ENCODE measurements at regions not wholly inside any gene's neighbourhood (a gene's known extent, or its start where the extent isn't known, plus 50 kb on each side); places are given as distances from the start of the nearest gene placed in this dataset.

GRCh38 chr2:155035308-155035707, 336.8 kb downstream of the KCNJ3 start:
- ChIA-PET CTCF (no interaction called here), POLR2A (no interaction called here)
- no TSS peak for BruUV-seq (replicated peaks)
- Mint-ChIP-seq H3K4me3 (ENCODE audit: unreplicated experiment) (no peak overlapping the region), H3K4me1 (ENCODE audit: low read depth, unreplicated experiment) (no peaks in the 10 kb centered on the region), H3K9me3 (ENCODE audit: unreplicated experiment) (no peaks in the 10 kb centered on the region), H3K36me3 (ENCODE audit: insufficient read depth, unreplicated experiment) (no peaks in the 10 kb centered on the region), H3K27ac (ENCODE audit: unreplicated experiment) (no peak overlapping the region), H3K27me3 (ENCODE audit: insufficient read depth, unreplicated experiment) (peaks cover 7% of the 10 kb centered on the region)
- intact Hi-C loops (cut with micrococcal nuclease; ENCODE audit: unreplicated experiment) = no loop called here
- no peak for TF ChIP-seq CTCF (IDR thresholded peaks at IDR 0.05; ENCODE audit: insufficient read depth in 1 of 2, low read depth in 1 of 2, low read length in 1 of 2, severe bottlenecking in 1 of 2, unreplicated experiment in 1 of 2)
- Histone ChIP-seq H3K4me1 (no peaks in the 10 kb centered on the region), H3K27me3 (replicated peaks; ENCODE audit: control insufficient read depth, insufficient read depth, low read length) (no peaks in the 10 kb centered on the region), H3K9me3 (no peaks in the 10 kb centered on the region), H3K36me3 (ENCODE audit: control insufficient read depth, insufficient read depth, low read length) (no peaks in the 10 kb centered on the region), H3K4me3 (ENCODE audit: low read depth, low read length) (no peak overlapping the region)
- DNase-seq = no peak

- intact Hi-C loops (cut with micrococcal nuclease; ENCODE audit: unreplicated experiment) = no loop called here
These were observed 335.2 kb downstream of the KCNJ3 start for GRCh38 chr2:155033652-155034051.

GRCh38 chr2:155030296-155030695, 331.8 kb downstream of the KCNJ3 start:
- intact Hi-C loops (cut with micrococcal nuclease; ENCODE audit: unreplicated experiment) = no loop called here
- Mint-ChIP-seq H3K9me3 (ENCODE audit: unreplicated experiment) (no peaks in the 10 kb centered on the region), H3K4me1 (ENCODE audit: low read depth, unreplicated experiment) (no peaks in the 10 kb centered on the region), H3K27ac (ENCODE audit: unreplicated experiment) (no peak overlapping the region), H3K27me3 (ENCODE audit: insufficient read depth, unreplicated experiment) (peaks cover 3% of the 10 kb centered on the region), H3K36me3 (ENCODE audit: insufficient read depth, unreplicated experiment) (no peaks in the 10 kb centered on the region), H3K4me3 (ENCODE audit: unreplicated experiment) (no peak overlapping the region)
- H3K27me3 ChIP-seq (replicated peaks; ENCODE audit: control insufficient read depth, insufficient read depth, low read length) = no peaks in the 10 kb centered on the region
- ChIA-PET POLR2A (no interaction called here), CTCF (no interaction called here)
- no peak for DNase-seq
- TF ChIP-seq CTCF (IDR thresholded peaks at IDR 0.05; ENCODE audit: insufficient read depth in 1 of 2, low read depth in 1 of 2, low read length in 1 of 2, severe bottlenecking in 1 of 2, unreplicated experiment in 1 of 2) = no peak
- no peaks in the 10 kb centered on the region for H3K4me1 ChIP-seq
- H3K9me3 ChIP-seq = no peaks in the 10 kb centered on the region
- no TSS peak for BruUV-seq (replicated peaks)
- no peaks in the 10 kb centered on the region for H3K36me3 ChIP-seq (ENCODE audit: control insufficient read depth, insufficient read depth, low read length)
- H3K4me3 ChIP-seq (ENCODE audit: low read depth, low read length) = no peak overlapping the region

More at GRCh38 chr2:155033652-155034051, 335.2 kb downstream of the KCNJ3 start:
- POLR2A ChIA-PET = no interaction called here
- DNase-seq = no peak
- BruUV-seq (replicated peaks) = no TSS peak
- Mint-ChIP-seq H3K36me3 (ENCODE audit: insufficient read depth, unreplicated experiment) (no peaks in the 10 kb centered on the region), H3K27me3 (ENCODE audit: insufficient read depth, unreplicated experiment) (peaks cover 5% of the 10 kb centered on the region), H3K4me1 (ENCODE audit: low read depth, unreplicated experiment) (no peaks in the 10 kb centered on the region), H3K4me3 (ENCODE audit: unreplicated experiment) (no peak overlapping the region), H3K27ac (ENCODE audit: unreplicated experiment) (no peak overlapping the region), H3K9me3 (ENCODE audit: unreplicated experiment) (no peaks in the 10 kb centered on the region)
- Histone ChIP-seq H3K4me3 (ENCODE audit: low read depth, low read length) (no peak overlapping the region), H3K9me3 (no peaks in the 10 kb centered on the region), H3K36me3 (ENCODE audit: control insufficient read depth, insufficient read depth, low read length) (no peaks in the 10 kb centered on the region), H3K27me3 (replicated peaks; ENCODE audit: control insufficient read depth, insufficient read depth, low read length) (no peaks in the 10 kb centered on the region), H3K4me1 (no peaks in the 10 kb centered on the region)
- CTCF ChIA-PET = no interaction called here
- TF ChIP-seq CTCF (IDR thresholded peaks at IDR 0.05; ENCODE audit: insufficient read depth in 1 of 2, low read depth in 1 of 2, low read length in 1 of 2, severe bottlenecking in 1 of 2, unreplicated experiment in 1 of 2) = no peak

Data from Caco-2 (cell line).